Nephron (organoid): ENCODE measurements at regions not wholly inside any gene's neighbourhood (a gene's known extent, or its start where the extent isn't known, plus 50 kb on each side); places are given as distances from the start of the nearest gene placed in this dataset.
A peak's percentile ranks its signal among the peaks of the same experiment; 100 is the strongest.

Experiments
- H3K27ac Mint-ChIP-seq, 3 experiments: 2 replicates each; pipeline ENCODE4 v1.8.0; 2020; ENCODE audit warnings: mixed read lengths in 3 of 3, mild to moderate bottlenecking in 2 of 3, moderate library complexity in 1 of 3
- H3K27me3 Mint-ChIP-seq: 2 replicates; pipeline ENCODE4 v1.8.0; 2021; ENCODE audit warnings: low read depth, mild to moderate bottlenecking, moderate library complexity, mixed read lengths
- H3K36me3 Mint-ChIP-seq: 2 replicates; pipeline ENCODE4 v1.8.0; 2020; ENCODE audit warnings: low read depth, mixed read lengths
- H3K4me1 Mint-ChIP-seq: 2 replicates; pipeline ENCODE4 v1.8.0; 2020; ENCODE audit warnings: mixed read lengths
- H3K4me3 Mint-ChIP-seq, 3 experiments: 2 replicates each; pipeline ENCODE4 v1.8.0; 2020; ENCODE audit warnings: mild to moderate bottlenecking in 3 of 3, mixed read lengths in 3 of 3, moderate library complexity in 2 of 3
- H3K9me3 Mint-ChIP-seq: 2 replicates; pipeline ENCODE4 v1.8.0; 2020; ENCODE audit warnings: mixed read lengths
- CTCF ChIP-seq, 3 experiments: fragments of 200-600 bp; sonication (generic); IDR thresholded peaks; one replicate each; pipeline ENCODE4 v1.5.0; 2021; ENCODE audit warnings: antibody characterized with exemption in 3 of 3; ENCODE audit not compliant: unreplicated experiment in 3 of 3

GRCh38 chr6:23055523-23055922 is 486.2 kb downstream of the HDGFL1 start:
- H3K36me3 Mint-ChIP-seq: peaks cover 6% of the 10 kb centered on the region
- no peak overlapping the region for H3K4me3 Mint-ChIP-seq
- H3K9me3 Mint-ChIP-seq: peaks cover 20% of the 10 kb centered on the region
- H3K4me1 Mint-ChIP-seq: no peaks in the 10 kb centered on the region
- no peak overlapping the region for H3K27ac Mint-ChIP-seq
- no peak for TF ChIP-seq CTCF (IDR thresholded peaks at IDR 0.05; ENCODE audit: unreplicated experiment in 3 of 3)
- no peaks in the 10 kb centered on the region for H3K27me3 Mint-ChIP-seq

GRCh38 chr6:23073821-23074220 is 504.5 kb downstream of the HDGFL1 start:
- no peaks in the 10 kb centered on the region for H3K4me1 Mint-ChIP-seq

GRCh38 chr6:23077772-23078171 is 508.4 kb downstream of the HDGFL1 start:
- H3K9me3 Mint-ChIP-seq: peaks cover 26% of the 10 kb centered on the region
- H3K27ac Mint-ChIP-seq: no peak overlapping the region
- no peak overlapping the region for H3K4me3 Mint-ChIP-seq
- no peaks in the 10 kb centered on the region for H3K36me3 Mint-ChIP-seq
- no peaks in the 10 kb centered on the region for H3K27me3 Mint-ChIP-seq
- no peak for TF ChIP-seq CTCF (IDR thresholded peaks at IDR 0.05; ENCODE audit: unreplicated experiment in 3 of 3)
- H3K4me1 Mint-ChIP-seq: no peaks in the 10 kb centered on the region

More at GRCh38 chr6:23073821-23074220, 504.5 kb downstream of the HDGFL1 start:
- H3K36me3 Mint-ChIP-seq: peaks cover 4% of the 10 kb centered on the region
- H3K9me3 Mint-ChIP-seq: peaks cover 36% of the 10 kb centered on the region
- peak overlapping the region in 1 of 3 experiments; percentile 35 for H3K27ac Mint-ChIP-seq
- no peaks in the 10 kb centered on the region for H3K27me3 Mint-ChIP-seq
- TF ChIP-seq CTCF (IDR thresholded peaks at IDR 0.05; ENCODE audit: unreplicated experiment in 3 of 3): no peak
- no peak overlapping the region for H3K4me3 Mint-ChIP-seq

- Mint-ChIP-seq H3K4me1 (no peaks in the 10 kb centered on the region), H3K36me3 (no peaks in the 10 kb centered on the region), H3K4me3 (no peak overlapping the region), H3K9me3 (peaks cover 3% of the 10 kb centered on the region), H3K27ac (no peak overlapping the region), H3K27me3 (no peaks in the 10 kb centered on the region)
- TF ChIP-seq CTCF (IDR thresholded peaks at IDR 0.05; ENCODE audit: unreplicated experiment in 3 of 3): no peak
Observed at GRCh38 chr6:23081701-23082100, 512.3 kb downstream of the HDGFL1 start.

- no peak for TF ChIP-seq CTCF (IDR thresholded peaks at IDR 0.05; ENCODE audit: unreplicated experiment in 3 of 3)
- no peaks in the 10 kb centered on the region for H3K27me3 Mint-ChIP-seq
- peaks cover 2% of the 10 kb centered on the region for H3K9me3 Mint-ChIP-seq
- H3K4me1 Mint-ChIP-seq: no peaks in the 10 kb centered on the region
- H3K36me3 Mint-ChIP-seq: no peaks in the 10 kb centered on the region
- H3K4me3 Mint-ChIP-seq: no peak overlapping the region
- no peak overlapping the region for H3K27ac Mint-ChIP-seq
Observed at GRCh38 chr6:23086100-23086499, 516.7 kb downstream of the HDGFL1 start.

- TF ChIP-seq CTCF (IDR thresholded peaks at IDR 0.05; ENCODE audit: unreplicated experiment in 3 of 3): no peak
- Mint-ChIP-seq H3K27me3 (no peaks in the 10 kb centered on the region), H3K4me3 (no peak overlapping the region), H3K4me1 (no peaks in the 10 kb centered on the region), H3K36me3 (no peaks in the 10 kb centered on the region), H3K9me3 (no peaks in the 10 kb centered on the region), H3K27ac (peak overlapping the region in 1 of 3 experiments; percentile 2)
Observed at GRCh38 chr6:23087471-23087870, 518.1 kb downstream of the HDGFL1 start.
